SIG-M5 (cell line): ENCODE measurements at regions not wholly inside any gene's neighbourhood (a gene's known extent, or its start where the extent isn't known, plus 50 kb on each side); places are given as distances from the start of the nearest gene placed in this dataset.
"Not testable (repeated sequence)": the region's sequence is repeated elsewhere in the genome, so short reads cannot be mapped to it uniquely, and the experiment has no call there.

ENCODE experiments used
- DNase-seq: peaks from one replicate; lab custom pipeline; 2025; lab: John Stamatoyannopoulos, UW

- DNase-seq = no peak
These were observed 55.1 kb downstream of the ID4 start for GRCh38 chr6:19892260-19892659.

- DNase-seq = no peak
These were observed 58.9 kb downstream of the ID4 start for GRCh38 chr6:19895866-19896692.

- no peak for DNase-seq
These were observed 59.5 kb downstream of the ID4 start for GRCh38 chr6:19896693-19897010.

- DNase-seq = no peak
These were observed 61.1 kb downstream of the ID4 start for GRCh38 chr6:19898141-19898740.

GRCh38 chr6:19902201-19902600 is 65.0 kb downstream of the ID4 start:
- DNase-seq = no peak

- not testable (repeated sequence) for DNase-seq
These were observed 67.2 kb downstream of the ID4 start for GRCh38 chr6:19904408-19904807.

- no peak for DNase-seq
These were observed 68.4 kb downstream of the ID4 start for GRCh38 chr6:19905584-19905983.

GRCh38 chr6:19906171-19906570 is 69.0 kb downstream of the ID4 start:
- no peak for DNase-seq

- no peak for DNase-seq
These were observed 74.1 kb downstream of the ID4 start for GRCh38 chr6:19911223-19911622.

- no peak for DNase-seq
These were observed 81.3 kb downstream of the ID4 start for GRCh38 chr6:19918436-19918835.

- DNase-seq = no peak
These were observed 84.6 kb downstream of the ID4 start for GRCh38 chr6:19921786-19922185.

- no peak for DNase-seq
These were observed 88.4 kb downstream of the ID4 start for GRCh38 chr6:19925533-19925932.

- no peak for DNase-seq
These were observed 91.3 kb downstream of the ID4 start for GRCh38 chr6:19928461-19928860.

- no peak for DNase-seq
These were observed 92.1 kb downstream of the ID4 start for GRCh38 chr6:19929312-19929711.

- DNase-seq = no peak
These were observed 97.9 kb downstream of the ID4 start for GRCh38 chr6:19934996-19935591.

- not testable (repeated sequence) for DNase-seq
These were observed 102.2 kb downstream of the ID4 start for GRCh38 chr6:19939321-19939720.

- DNase-seq = not testable (repeated sequence)
These were observed 102.8 kb downstream of the ID4 start for GRCh38 chr6:19939926-19940325.

GRCh38 chr6:19943042-19943441 is 105.9 kb downstream of the ID4 start:
- no peak for DNase-seq

GRCh38 chr6:19945843-19946358 is 108.7 kb downstream of the ID4 start:
- DNase-seq = no peak

- DNase-seq = no peak
These were observed 112.0 kb downstream of the ID4 start for GRCh38 chr6:19949155-19949554.

- DNase-seq = no peak
These were observed 126.9 kb downstream of the ID4 start for GRCh38 chr6:19964115-19964514.

GRCh38 chr6:19968201-19968600 is 131.0 kb downstream of the ID4 start:
- DNase-seq = no peak

- DNase-seq = no peak
These were observed 135.1 kb downstream of the ID4 start for GRCh38 chr6:19972221-19972620.
